ENCODE measurements at regions not wholly inside any gene's neighbourhood (a gene's known extent, or its start where the extent isn't known, plus 50 kb on each side); places are given as distances from the start of the nearest gene placed in this dataset.

- Mint-ChIP-seq H3K36me3 (ENCODE audit: low read depth) (no peaks in the 10 kb centered on the region), H3K27ac (no peak overlapping the region), H3K27me3 (ENCODE audit: insufficient read depth, low read depth, poor library complexity) (no peaks in the 10 kb centered on the region), H3K4me1 (peaks cover 4% of the 10 kb centered on the region; the same call in 2 of the 3 replicates), H3K9me3 (no peaks in the 10 kb centered on the region), H3K4me3 (no peak overlapping the region)
- Histone ChIP-seq H3K36me3 (ENCODE audit: insufficient read depth) (no peaks in the 10 kb centered on the region), H3K4me1 (ENCODE audit: insufficient read depth) (no peaks in the 10 kb centered on the region), H3K4me3 (no peak overlapping the region), H2AFZ (no peak overlapping the region), H3K79me2 (replicated peaks; ENCODE audit: insufficient read depth) (no peaks in the 10 kb centered on the region), H4K20me1 (replicated peaks; ENCODE audit: insufficient read depth) (no peaks in the 10 kb centered on the region), H3K9me2 (ENCODE audit: insufficient read depth) (no peaks in the 10 kb centered on the region), H3K27ac (ENCODE audit: low read depth) (no peak overlapping the region), H3F3A (replicated peaks; ENCODE audit: low read depth) (no peaks in the 10 kb centered on the region), H3K27me3 (ENCODE audit: insufficient read depth) (no peaks in the 10 kb centered on the region), H3K4me2 (no peak overlapping the region)
- DNase-seq (ENCODE audit: low spot score) (no peak), ATAC-seq (no peak)
- TF ChIP-seq POLR2AphosphoS5 (IDR thresholded peaks at IDR 0.05; ENCODE audit: low read depth): no peak
- no peak for TF ChIP-seq NANOG (IDR thresholded peaks at IDR 0.05; ENCODE audit: borderline replicate concordance)
- no peak for TF ChIP-seq ETS1 (IDR thresholded peaks at IDR 0.05)
- no peak for TF ChIP-seq CTCF (conservative IDR thresholded peaks at IDR 0.05; ENCODE audit: low read depth in 2 of 2)
- TF ChIP-seq ZNF462 (CRISPR knock-in tag; IDR thresholded peaks at IDR 0.05): no peak
- TF ChIP-seq EZH2 (IDR thresholded peaks at IDR 0.05; ENCODE audit: low read depth, unreplicated experiment): no peak
- TF ChIP-seq STAT1 (IDR thresholded peaks at IDR 0.05; ENCODE audit: unreplicated experiment): no peak
- no peak for TF ChIP-seq REST (IDR thresholded peaks at IDR 0.05; ENCODE audit: unreplicated experiment)
- TF ChIP-seq EZH2phosphoT487 (IDR thresholded peaks at IDR 0.05; ENCODE audit: unreplicated experiment): no peak
- TF ChIP-seq CREB1 (CRISPR knock-in tag; IDR thresholded peaks at IDR 0.05; ENCODE audit: low read depth): no peak
- no peak for TF ChIP-seq ZNF114 (CRISPR knock-in tag; IDR thresholded peaks at IDR 0.05)
Observed at GRCh38 chr6:126803769-126804168, 314.7 kb upstream of the RSPO3 start.
